A673 (cell line): ENCODE measurements at regions not wholly inside any gene's neighbourhood (a gene's known extent, or its start where the extent isn't known, plus 50 kb on each side); places are given as distances from the start of the nearest gene placed in this dataset.

Experiments used
- BruUV-seq: library from RNA; stranded (reverse); fragments of 400-500 nt; replicated peaks from 2 replicates; lab custom pipeline; 2021; lab: Mats Ljungman, UMichigan
- CTCF ChIA-PET: fragments of 300-600 bp; sonication (Branson Sonifier 250); formaldehyde crosslinking; loops from one replicate; lab custom pipeline; 2022; ENCODE audit warnings: antibody characterized with exemption; lab: Charles Lee
- POLR2A ChIA-PET: fragments of 300-600 bp; sonication (Branson Sonifier 250); formaldehyde crosslinking; loops from one replicate; lab custom pipeline; 2022; ENCODE audit warnings: antibody characterized with exemption; ENCODE audit not compliant: low non-redundant PET; lab: Charles Lee
- DNase-seq: peaks from one replicate; pipeline ENCODE4 v3.0.0-alpha.2; 2015; ENCODE audit warnings: low spot score
- H3K27ac ChIP-seq: fragments of 200-600 bp; sonication (generic); 2 replicates; pipeline ENCODE4 v1.5.1; 2016; ENCODE audit warnings: mixed run types, low read depth, mild to moderate bottlenecking, mixed read lengths, antibody characterized with exemption, low read length; ENCODE audit not compliant: poor library complexity, severe bottlenecking
- H3K27me3 ChIP-seq: fragments of 200-600 bp; sonication (generic); replicated peaks from 2 replicates; pipeline ENCODE4 v1.6.1; 2017; ENCODE audit warnings: mixed run types, low read depth, mild to moderate bottlenecking, mixed read lengths, antibody characterized with exemption, low read length; ENCODE audit not compliant: insufficient read depth, poor library complexity
- H3K36me3 ChIP-seq: fragments of 200-600 bp; sonication (generic); 2 replicates; pipeline ENCODE4 v1.6.1; 2016; ENCODE audit warnings: mixed run types, mild to moderate bottlenecking, mixed read lengths, antibody characterized with exemption, low read length; ENCODE audit not compliant: insufficient read depth, poor library complexity, severe bottlenecking
- H3K4me1 ChIP-seq: fragments of 200-600 bp; sonication (generic); 2 replicates; pipeline ENCODE4 v1.6.1; 2017; ENCODE audit warnings: mixed run types, mild to moderate bottlenecking, mixed read lengths, antibody characterized with exemption, low read length; ENCODE audit not compliant: insufficient read depth, poor library complexity, severe bottlenecking
- H3K4me3 ChIP-seq: fragments of 200-600 bp; sonication (generic); 2 replicates; pipeline ENCODE4 v1.5.1; 2016; ENCODE audit warnings: low read depth, mixed run types, mild to moderate bottlenecking, mixed read lengths, low read length; ENCODE audit not compliant: poor library complexity, severe bottlenecking
- H3K9me3 ChIP-seq: fragments of 200-600 bp; sonication (generic); 2 replicates; pipeline ENCODE4 v1.6.1; 2016; ENCODE audit warnings: mixed run types, low read depth, mild to moderate bottlenecking, mixed read lengths, antibody characterized with exemption, low read length; ENCODE audit not compliant: poor library complexity, severe bottlenecking
- EZH2 ChIP-seq: fragments of 200-600 bp; sonication (generic); IDR thresholded peaks from 2 replicates; pipeline ENCODE4 v1.6.1; 2017; ENCODE audit warnings: borderline replicate concordance, low read depth, mild to moderate bottlenecking, mixed read lengths, antibody characterized with exemption, low read length; ENCODE audit not compliant: poor library complexity, severe bottlenecking
- intact Hi-C: fragments of 100-400 bp; cut with micrococcal nuclease; formaldehyde crosslinking; loops from one replicate; pipeline ENCODE4 v1.10.0; 2022; ENCODE audit not compliant: unreplicated experiment
- TF ChIP-seq, protein P1 (sequence below): fragments of 300-800, 200-600 bp; sonication (generic); conservative IDR thresholded peaks from 2 replicates; pipeline ENCODE4 v1.5.1; 2017; ENCODE audit warnings: low read depth, mild to moderate bottlenecking, antibody characterized with exemption, low read length, moderate library complexity, mixed read lengths

DNA sequence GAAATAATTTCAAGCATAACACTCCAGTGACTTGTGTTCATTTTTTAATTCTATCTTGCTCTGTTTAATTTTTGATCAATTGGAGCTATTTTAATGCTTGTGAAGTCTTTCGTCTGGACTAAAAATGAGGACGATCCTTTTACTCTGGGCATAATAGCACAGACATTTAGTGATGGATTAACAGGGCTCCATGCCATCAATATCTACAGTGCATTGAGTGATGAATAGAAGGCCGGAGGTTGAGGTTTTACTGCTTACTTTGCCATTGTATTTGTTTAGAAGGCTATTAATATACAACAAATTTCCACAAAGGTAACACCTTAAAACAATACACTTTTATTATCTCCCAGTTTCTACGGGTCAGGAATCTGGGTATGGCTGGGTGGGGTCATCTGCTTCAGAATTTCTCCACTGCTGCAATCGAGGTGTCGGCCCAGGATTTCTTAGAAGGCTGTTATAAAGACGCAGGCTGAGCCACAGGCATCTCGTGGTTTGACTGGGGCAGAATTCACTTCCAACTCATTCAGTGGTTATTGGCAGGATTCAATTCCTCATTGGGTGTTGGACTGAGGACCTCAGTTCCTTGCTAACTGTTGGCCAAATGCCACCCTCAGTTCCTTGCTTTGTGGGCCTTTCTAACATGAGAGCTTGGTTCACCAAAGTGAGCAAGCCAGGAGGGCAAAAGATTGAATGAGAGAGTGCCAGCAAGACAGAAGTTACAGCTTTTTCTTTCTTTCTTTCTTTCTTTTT is 265.4 kb upstream of the VLDLR start:
- H3K27me3 ChIP-seq, result no peaks in the 10 kb centered on the region
- no peak overlapping the region for H3K4me3 ChIP-seq
- DNase-seq, result no peak
- H3K36me3 ChIP-seq, result no peaks in the 10 kb centered on the region
- ChIA-PET CTCF (no interaction called here), POLR2A (no interaction called here)
- intact Hi-C loops, result no loop called here
- no TSS peak for BruUV-seq
- no peak overlapping the region for H3K27ac ChIP-seq
- TF ChIP-seq, protein P1, sequence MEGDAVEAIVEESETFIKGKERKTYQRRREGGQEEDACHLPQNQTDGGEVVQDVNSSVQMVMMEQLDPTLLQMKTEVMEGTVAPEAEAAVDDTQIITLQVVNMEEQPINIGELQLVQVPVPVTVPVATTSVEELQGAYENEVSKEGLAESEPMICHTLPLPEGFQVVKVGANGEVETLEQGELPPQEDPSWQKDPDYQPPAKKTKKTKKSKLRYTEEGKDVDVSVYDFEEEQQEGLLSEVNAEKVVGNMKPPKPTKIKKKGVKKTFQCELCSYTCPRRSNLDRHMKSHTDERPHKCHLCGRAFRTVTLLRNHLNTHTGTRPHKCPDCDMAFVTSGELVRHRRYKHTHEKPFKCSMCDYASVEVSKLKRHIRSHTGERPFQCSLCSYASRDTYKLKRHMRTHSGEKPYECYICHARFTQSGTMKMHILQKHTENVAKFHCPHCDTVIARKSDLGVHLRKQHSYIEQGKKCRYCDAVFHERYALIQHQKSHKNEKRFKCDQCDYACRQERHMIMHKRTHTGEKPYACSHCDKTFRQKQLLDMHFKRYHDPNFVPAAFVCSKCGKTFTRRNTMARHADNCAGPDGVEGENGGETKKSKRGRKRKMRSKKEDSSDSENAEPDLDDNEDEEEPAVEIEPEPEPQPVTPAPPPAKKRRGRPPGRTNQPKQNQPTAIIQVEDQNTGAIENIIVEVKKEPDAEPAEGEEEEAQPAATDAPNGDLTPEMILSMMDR, result no peak
- no peak for TF ChIP-seq EZH2
- no peaks in the 10 kb centered on the region for H3K4me1 ChIP-seq
- H3K9me3 ChIP-seq, result no peaks in the 10 kb centered on the region

DNA sequence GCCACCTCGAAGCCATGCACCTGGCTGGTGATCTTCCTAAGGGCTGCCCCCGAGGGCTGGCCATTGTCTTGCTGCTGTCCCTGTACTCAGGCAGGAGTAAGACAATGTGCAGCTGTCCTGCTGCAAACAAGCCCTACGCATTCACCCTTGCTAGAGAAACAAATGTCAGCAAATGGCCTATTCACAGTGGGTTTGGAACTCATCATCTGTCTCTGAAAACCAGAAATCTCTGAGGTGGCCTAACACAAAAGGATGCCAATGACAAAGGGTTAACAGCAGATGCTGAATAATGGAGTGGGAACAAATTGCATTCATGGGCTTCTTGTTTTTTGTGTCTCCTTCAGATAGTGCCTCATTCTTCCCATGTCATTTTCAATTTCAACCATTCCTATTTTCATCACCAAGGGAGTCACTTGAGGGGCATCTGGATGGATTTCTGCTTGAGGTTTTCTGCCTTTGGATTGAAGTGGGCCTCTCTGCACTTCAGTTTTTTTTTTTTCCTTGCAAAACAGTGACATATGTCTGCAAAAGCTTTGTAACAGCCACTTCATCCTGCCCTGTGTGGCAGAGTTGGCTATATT is 261.6 kb upstream of the VLDLR start:
- no TSS peak for BruUV-seq
- no peaks in the 10 kb centered on the region for H3K27me3 ChIP-seq
- no peak overlapping the region for H3K4me3 ChIP-seq
- H3K27ac ChIP-seq, result no peak overlapping the region
- no peaks in the 10 kb centered on the region for H3K36me3 ChIP-seq
- DNase-seq, result no peak
- no peak for TF ChIP-seq EZH2
- TF ChIP-seq, protein P1, result no peak
- no peaks in the 10 kb centered on the region for H3K9me3 ChIP-seq
- ChIA-PET POLR2A (no interaction called here), CTCF (no interaction called here)
- H3K4me1 ChIP-seq, result no peaks in the 10 kb centered on the region
- intact Hi-C loops, result no loop called here

DNA sequence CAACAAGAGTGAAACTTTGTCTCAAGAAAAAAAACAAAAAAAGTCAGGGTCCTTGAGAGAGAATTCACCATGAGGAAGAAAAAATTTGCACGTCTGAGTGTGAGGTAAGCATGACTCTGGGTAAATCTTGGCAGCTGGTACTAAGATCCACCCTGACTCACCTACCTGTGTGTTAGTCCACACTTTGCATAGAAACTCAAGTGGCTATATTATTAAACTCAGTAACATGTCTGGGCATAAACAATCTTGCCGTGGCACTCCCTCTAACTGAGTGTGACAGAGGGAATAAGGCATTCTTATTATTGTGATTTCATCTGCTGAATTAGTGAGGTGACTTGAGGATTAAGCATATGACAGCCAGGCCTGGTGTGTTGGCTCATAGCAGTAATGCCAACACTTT is 259.4 kb upstream of the VLDLR start:
- H3K36me3 ChIP-seq, result no peaks in the 10 kb centered on the region
- intact Hi-C loops, result no loop called here
- H3K27ac ChIP-seq, result no peak overlapping the region
- no peaks in the 10 kb centered on the region for H3K4me1 ChIP-seq
- no peaks in the 10 kb centered on the region for H3K27me3 ChIP-seq
- no peak for DNase-seq
- no peaks in the 10 kb centered on the region for H3K9me3 ChIP-seq
- no peak overlapping the region for H3K4me3 ChIP-seq
- TF ChIP-seq, protein P1, result no peak
- no peak for TF ChIP-seq EZH2
- ChIA-PET CTCF (no interaction called here), POLR2A (no interaction called here)
- no TSS peak for BruUV-seq
